ENCODE measurements at regions not wholly inside any gene's neighbourhood (a gene's known extent, or its start where the extent isn't known, plus 50 kb on each side); places are given as distances from the start of the nearest gene placed in this dataset.

GRCh38 chr20:6575912-6576401, 191.5 kb upstream of the BMP2 start:
- TF ChIP-seq CTCF (IDR thresholded peaks at IDR 0.05 in 2 of 3, conservative IDR thresholded peaks at IDR 0.05 in 1 of 3; ENCODE audit: borderline replicate concordance in 1 of 3, insufficient read depth in 1 of 3, low read depth in 2 of 3, low read length in 2 of 3) (no peak), POLR2A (IDR thresholded peaks at IDR 0.05; ENCODE audit: borderline replicate concordance, extremely low read depth, insufficient read depth, insufficient read length) (no peak), FOSL1 (IDR thresholded peaks at IDR 0.05; ENCODE audit: low read depth) (no peak), SIN3A (IDR thresholded peaks at IDR 0.05; ENCODE audit: low read depth) (no peak), SP1 (IDR thresholded peaks at IDR 0.05; ENCODE audit: low read depth) (no peak), EZH2 (IDR thresholded peaks at IDR 0.05) (no peak), CEBPB (IDR thresholded peaks at IDR 0.05; ENCODE audit: low read depth) (no peak), ZFX (IDR thresholded peaks at IDR 0.05) (no peak), ZBTB33 (IDR thresholded peaks at IDR 0.05; ENCODE audit: extremely low read depth, insufficient replicate concordance, low read length) (no peak), ELF1 (IDR thresholded peaks at IDR 0.05; ENCODE audit: borderline replicate concordance, low read depth) (no peak), YY1 (IDR thresholded peaks at IDR 0.05; ENCODE audit: extremely low read depth, insufficient replicate concordance, low read depth, low read length) (no peak), EZH2phosphoT487 (IDR thresholded peaks at IDR 0.05; ENCODE audit: borderline replicate concordance) (no peak)

All from HCT116 (cell line).